ENCODE measurements at regions not wholly inside any gene's neighbourhood (a gene's known extent, or its start where the extent isn't known, plus 50 kb on each side); places are given as distances from the start of the nearest gene placed in this dataset.

DNA sequence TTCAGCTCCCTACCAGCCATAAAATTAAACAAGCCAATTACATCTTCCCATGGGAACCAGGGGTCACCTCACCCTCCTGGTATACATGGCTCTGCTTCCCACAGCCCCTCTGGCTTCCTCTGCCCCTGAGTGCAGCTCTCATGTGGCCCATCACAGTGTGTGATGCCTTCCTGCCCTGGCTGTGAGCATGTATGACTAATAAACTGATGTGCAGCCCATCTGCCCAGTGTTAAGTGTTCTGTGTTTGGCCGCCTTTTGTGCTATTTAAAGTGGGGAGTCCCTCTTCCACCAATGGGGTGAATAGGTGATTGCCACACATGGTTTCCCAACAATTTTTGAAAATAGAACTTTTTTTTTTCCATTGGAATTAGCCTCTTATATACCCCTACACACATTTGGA lies 87.7 kb upstream of the PIEZO2 start:
- no peaks in the 10 kb centered on the region for H3K36me3 ChIP-seq (replicated peaks in 1 of 2; ENCODE audit: control insufficient read depth in 1 of 2, insufficient read depth in 2 of 2, low read length in 2 of 2)
- H3K27ac ChIP-seq (ENCODE audit: extremely low read length, insufficient read depth, low read length): no peak overlapping the region
- BruUV-seq (replicated peaks): no TSS peak
- H3K9ac ChIP-seq (ENCODE audit: insufficient read depth, low read depth, low read length): no peak overlapping the region
- DNase-seq (ENCODE audit: low spot score): no peak
- in situ Hi-C loops (cut with HindIII; ENCODE audit: extremely low pct_ligation_motif_present, low pct_unique_long_range_greater_than_20kb): no loop called here
- H4K20me1 ChIP-seq (ENCODE audit: insufficient read depth, low read length): no peaks in the 10 kb centered on the region
- ChIA-PET CTCF (ENCODE audit: low intra/inter-chr PET ratio, low total read pairs) (no interaction called here), POLR2A (no interaction called here)
- no peak for ATAC-seq
- intact Hi-C loops (cut with micrococcal nuclease; ENCODE audit: unreplicated experiment): no loop called here
- H3K4me2 ChIP-seq (ENCODE audit: low read depth, low read length): no peak overlapping the region
- no peaks in the 10 kb centered on the region for H3K9me3 ChIP-seq (ENCODE audit: low read length)
- no peaks in the 10 kb centered on the region for H3K79me2 ChIP-seq (ENCODE audit: insufficient read depth, low read length)
- no peak overlapping the region for H2AFZ ChIP-seq (ENCODE audit: low read length)
- no peak for TF ChIP-seq ZNF530 (CRISPR knock-in tag; IDR thresholded peaks at IDR 0.05; ENCODE audit: low read depth)
- TF ChIP-seq GZF1 (CRISPR knock-in tag; IDR thresholded peaks at IDR 0.05): no peak
- TF ChIP-seq, protein P1, sequence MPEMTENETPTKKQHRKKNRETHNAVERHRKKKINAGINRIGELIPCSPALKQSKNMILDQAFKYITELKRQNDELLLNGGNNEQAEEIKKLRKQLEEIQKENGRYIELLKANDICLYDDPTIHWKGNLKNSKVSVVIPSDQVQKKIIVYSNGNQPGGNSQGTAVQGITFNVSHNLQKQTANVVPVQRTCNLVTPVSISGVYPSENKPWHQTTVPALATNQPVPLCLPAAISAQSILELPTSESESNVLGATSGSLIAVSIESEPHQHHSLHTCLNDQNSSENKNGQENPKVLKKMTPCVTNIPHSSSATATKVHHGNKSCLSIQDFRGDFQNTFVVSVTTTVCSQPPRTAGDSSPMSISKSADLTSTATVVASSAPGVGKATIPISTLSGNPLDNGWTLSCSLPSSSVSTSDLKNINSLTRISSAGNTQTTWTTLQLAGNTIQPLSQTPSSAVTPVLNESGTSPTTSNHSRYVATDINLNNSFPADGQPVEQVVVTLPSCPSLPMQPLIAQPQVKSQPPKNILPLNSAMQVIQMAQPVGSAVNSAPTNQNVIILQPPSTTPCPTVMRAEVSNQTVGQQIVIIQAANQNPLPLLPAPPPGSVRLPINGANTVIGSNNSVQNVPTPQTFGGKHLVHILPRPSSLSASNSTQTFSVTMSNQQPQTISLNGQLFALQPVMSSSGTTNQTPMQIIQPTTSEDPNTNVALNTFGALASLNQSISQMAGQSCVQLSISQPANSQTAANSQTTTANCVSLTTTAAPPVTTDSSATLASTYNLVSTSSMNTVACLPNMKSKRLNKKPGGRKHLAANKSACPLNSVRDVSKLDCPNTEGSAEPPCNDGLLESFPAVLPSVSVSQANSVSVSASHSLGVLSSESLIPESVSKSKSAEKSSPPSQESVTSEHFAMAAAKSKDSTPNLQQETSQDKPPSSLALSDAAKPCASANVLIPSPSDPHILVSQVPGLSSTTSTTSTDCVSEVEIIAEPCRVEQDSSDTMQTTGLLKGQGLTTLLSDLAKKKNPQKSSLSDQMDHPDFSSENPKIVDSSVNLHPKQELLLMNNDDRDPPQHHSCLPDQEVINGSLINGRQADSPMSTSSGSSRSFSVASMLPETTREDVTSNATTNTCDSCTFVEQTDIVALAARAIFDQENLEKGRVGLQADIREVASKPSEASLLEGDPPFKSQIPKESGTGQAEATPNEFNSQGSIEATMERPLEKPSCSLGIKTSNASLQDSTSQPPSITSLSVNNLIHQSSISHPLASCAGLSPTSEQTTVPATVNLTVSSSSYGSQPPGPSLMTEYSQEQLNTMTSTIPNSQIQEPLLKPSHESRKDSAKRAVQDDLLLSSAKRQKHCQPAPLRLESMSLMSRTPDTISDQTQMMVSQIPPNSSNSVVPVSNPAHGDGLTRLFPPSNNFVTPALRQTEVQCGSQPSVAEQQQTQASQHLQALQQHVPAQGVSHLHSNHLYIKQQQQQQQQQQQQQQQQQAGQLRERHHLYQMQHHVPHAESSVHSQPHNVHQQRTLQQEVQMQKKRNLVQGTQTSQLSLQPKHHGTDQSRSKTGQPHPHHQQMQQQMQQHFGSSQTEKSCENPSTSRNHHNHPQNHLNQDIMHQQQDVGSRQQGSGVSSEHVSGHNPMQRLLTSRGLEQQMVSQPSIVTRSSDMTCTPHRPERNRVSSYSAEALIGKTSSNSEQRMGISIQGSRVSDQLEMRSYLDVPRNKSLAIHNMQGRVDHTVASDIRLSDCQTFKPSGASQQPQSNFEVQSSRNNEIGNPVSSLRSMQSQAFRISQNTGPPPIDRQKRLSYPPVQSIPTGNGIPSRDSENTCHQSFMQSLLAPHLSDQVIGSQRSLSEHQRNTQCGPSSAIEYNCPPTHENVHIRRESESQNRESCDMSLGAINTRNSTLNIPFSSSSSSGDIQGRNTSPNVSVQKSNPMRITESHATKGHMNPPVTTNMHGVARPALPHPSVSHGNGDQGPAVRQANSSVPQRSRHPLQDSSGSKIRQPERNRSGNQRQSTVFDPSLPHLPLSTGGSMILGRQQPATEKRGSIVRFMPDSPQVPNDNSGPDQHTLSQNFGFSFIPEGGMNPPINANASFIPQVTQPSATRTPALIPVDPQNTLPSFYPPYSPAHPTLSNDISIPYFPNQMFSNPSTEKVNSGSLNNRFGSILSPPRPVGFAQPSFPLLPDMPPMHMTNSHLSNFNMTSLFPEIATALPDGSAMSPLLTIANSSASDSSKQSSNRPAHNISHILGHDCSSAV (CRISPR knock-in tag; IDR thresholded peaks at IDR 0.05; ENCODE audit: borderline replicate concordance): no peak
- no peak for TF ChIP-seq EED (CRISPR knock-in tag; IDR thresholded peaks at IDR 0.05)
- TF ChIP-seq MTA1 (CRISPR knock-in tag; IDR thresholded peaks at IDR 0.05; ENCODE audit: borderline replicate concordance): no peak
- TF ChIP-seq, protein P2, sequence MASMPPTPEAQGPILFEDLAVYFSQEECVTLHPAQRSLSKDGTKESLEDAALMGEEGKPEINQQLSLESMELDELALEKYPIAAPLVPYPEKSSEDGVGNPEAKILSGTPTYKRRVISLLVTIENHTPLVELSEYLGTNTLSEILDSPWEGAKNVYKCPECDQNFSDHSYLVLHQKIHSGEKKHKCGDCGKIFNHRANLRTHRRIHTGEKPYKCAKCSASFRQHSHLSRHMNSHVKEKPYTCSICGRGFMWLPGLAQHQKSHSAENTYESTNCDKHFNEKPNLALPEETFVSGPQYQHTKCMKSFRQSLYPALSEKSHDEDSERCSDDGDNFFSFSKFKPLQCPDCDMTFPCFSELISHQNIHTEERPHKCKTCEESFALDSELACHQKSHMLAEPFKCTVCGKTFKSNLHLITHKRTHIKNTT (CRISPR knock-in tag; IDR thresholded peaks at IDR 0.05): no peak
- TF ChIP-seq KLF16 (CRISPR knock-in tag; IDR thresholded peaks at IDR 0.05): no peak
- TF ChIP-seq ZNF124 (CRISPR knock-in tag; IDR thresholded peaks at IDR 0.05): no peak
- TF ChIP-seq HMG20B (CRISPR knock-in tag; conservative IDR thresholded peaks at IDR 0.05): no peak
- no peak for TF ChIP-seq SMARCE1 (IDR thresholded peaks at IDR 0.05; ENCODE audit: borderline replicate concordance)
- no peak for TF ChIP-seq HOXA5 (CRISPR knock-in tag; IDR thresholded peaks at IDR 0.05)
- no peak for TF ChIP-seq ZBTB20 (CRISPR knock-in tag; IDR thresholded peaks at IDR 0.05; ENCODE audit: borderline replicate concordance, low read depth)
- no peak overlapping the region for H3K4me3 ChIP-seq (replicated peaks in 1 of 3; ENCODE audit: insufficient read depth in 1 of 3, low read depth in 2 of 3, low read length in 3 of 3)
- no peaks in the 10 kb centered on the region for H3K27me3 ChIP-seq (ENCODE audit: control insufficient read depth in 1 of 2, insufficient read depth in 2 of 2, low read length in 2 of 2)
- FAIRE-seq: no peak
- no peaks in the 10 kb centered on the region for H3K4me1 ChIP-seq (ENCODE audit: insufficient read depth, low read length)
- WGBS (ENCODE audit: low lambda C conversion rate): 31% methylated on average over 1 of the region's 1 CpG
